IMR-90 (cell line): ENCODE measurements at regions not wholly inside any gene's neighbourhood (a gene's known extent, or its start where the extent isn't known, plus 50 kb on each side); places are given as distances from the start of the nearest gene placed in this dataset.

ENCODE experiments used
- ATAC-seq: fragments of 200-7000 bp; cut with Tn5 transposase; 2 replicates; pipeline ENCODE4 v1.9.1; 2020; ENCODE audit warnings: low read depth, mild to moderate bottlenecking, moderate library complexity
- BruUV-seq: library from RNA; stranded (reverse); fragments of 400-500 nt; replicated peaks from 2 replicates; lab custom pipeline; 2021; lab: Mats Ljungman, UMichigan
- CTCF ChIA-PET: fragments of 300-600 bp; formaldehyde crosslinking; extraction: SDS; loops from one replicate; lab custom pipeline; 2021; ENCODE audit warnings: antibody characterized with exemption; lab: Yijun Ruan, JAX
- POLR2A ChIA-PET: fragments of 300-600 bp; sonication (Branson Sonifier 250); formaldehyde crosslinking; loops from one replicate; lab custom pipeline; 2022; ENCODE audit warnings: antibody characterized with exemption; ENCODE audit not compliant: unreplicated experiment; lab: Charles Lee
- DNase-seq: peaks from one replicate; pipeline ENCODE4 v3.0.0; 2013
- H2AFZ ChIP-seq: replicated peaks from 2 replicates; pipeline ENCODE3; 2013; ENCODE audit warnings: low read length, mild to moderate bottlenecking; ENCODE audit not compliant: poor library complexity
- H2AK5ac ChIP-seq: 2 replicates; pipeline ENCODE4 v1.6.1; 2013; ENCODE audit warnings: low read depth, low read length, inconsistent platforms
- H2AK9ac ChIP-seq: replicated peaks from 2 replicates; pipeline ENCODE3; 2013; ENCODE audit warnings: mild to moderate bottlenecking, low read depth, low read length, moderate library complexity; ENCODE audit not compliant: poor library complexity
- H2BK120ac ChIP-seq: 2 replicates; pipeline ENCODE4 v1.6.1; 2013; ENCODE audit warnings: low read depth, low read length, inconsistent platforms
- H2BK15ac ChIP-seq: 3 replicates; pipeline ENCODE4 v1.6.1; 2013; ENCODE audit warnings: low read depth, low read length, inconsistent platforms
- H2BK20ac ChIP-seq: 2 replicates; pipeline ENCODE4 v1.6.1; 2013; ENCODE audit warnings: low read depth, mild to moderate bottlenecking, inconsistent platforms, low read length, moderate library complexity
- H2BK5ac ChIP-seq: 2 replicates; pipeline ENCODE4 v1.6.1; 2013; ENCODE audit warnings: mild to moderate bottlenecking, low read depth, low read length, inconsistent platforms; ENCODE audit not compliant: poor library complexity, severe bottlenecking
- H3K14ac ChIP-seq: replicated peaks from 2 replicates; pipeline ENCODE4 v1.6.1; 2013; ENCODE audit warnings: low read depth, low read length, inconsistent platforms
- H3K18ac ChIP-seq: 2 replicates; pipeline ENCODE4 v1.6.1; 2013; ENCODE audit warnings: low read depth, low read length, control low read depth
- H3K23ac ChIP-seq: 2 replicates; pipeline ENCODE4 v1.6.1; 2013; ENCODE audit warnings: low read depth, low read length, inconsistent platforms
- H3K27ac ChIP-seq: 2 replicates; pipeline ENCODE4 v1.5.1; 2013; ENCODE audit warnings: mild to moderate bottlenecking, control low read depth, low read length; ENCODE audit not compliant: insufficient read depth
- H3K27me3 ChIP-seq: 2 replicates; pipeline ENCODE4 v1.6.1; 2013; ENCODE audit warnings: low read length; ENCODE audit not compliant: control insufficient read depth, insufficient read depth
- H3K36me3 ChIP-seq: 2 replicates; pipeline ENCODE4 v1.6.1; 2013; ENCODE audit warnings: low read length, mixed read lengths; ENCODE audit not compliant: control insufficient read depth, insufficient read depth
- H3K4ac ChIP-seq: 2 replicates; pipeline ENCODE4 v1.6.1; 2013; ENCODE audit warnings: low read depth, low read length, inconsistent platforms
- H3K4me1 ChIP-seq: 2 replicates; pipeline ENCODE4 v1.6.1; 2013; ENCODE audit warnings: low read length, mixed read lengths; ENCODE audit not compliant: control insufficient read depth, insufficient read depth
- H3K4me2 ChIP-seq: 2 replicates; pipeline ENCODE4 v1.6.1; 2013; ENCODE audit warnings: low read depth, mild to moderate bottlenecking, control low read depth, low read length, moderate library complexity
- H3K4me3 ChIP-seq: 2 replicates; pipeline ENCODE4 v1.5.1; 2013; ENCODE audit warnings: low read depth, mild to moderate bottlenecking, control low read depth, low read length, moderate library complexity; ENCODE audit not compliant: insufficient read depth
- H3K56ac ChIP-seq: 2 replicates; pipeline ENCODE4 v1.6.1; 2013; ENCODE audit warnings: low read length, inconsistent platforms; ENCODE audit not compliant: insufficient read depth; ENCODE audit errors: extremely low read depth
- H3K79me1 ChIP-seq, 2 experiments: 2 replicates each; pipeline ENCODE4 v1.6.1; 2013; ENCODE audit warnings: low read length in 2 of 2, inconsistent platforms in 1 of 2, low read depth in 1 of 2
- H3K9ac ChIP-seq: 2 replicates; pipeline ENCODE4 v1.6.1; 2013; ENCODE audit warnings: low read depth, low read length, control low read depth
- H3K9me1 ChIP-seq: 2 replicates; pipeline ENCODE4 v1.6.1; 2013; ENCODE audit warnings: low read length, inconsistent platforms; ENCODE audit not compliant: insufficient read depth
- H3K9me3 ChIP-seq: 2 replicates; pipeline ENCODE4 v1.6.1; 2013; ENCODE audit warnings: low read length; ENCODE audit not compliant: control insufficient read depth, insufficient read depth
- H4K20me1 ChIP-seq: 2 replicates; pipeline ENCODE4 v1.6.1; 2013; ENCODE audit warnings: low read length, inconsistent platforms; ENCODE audit not compliant: insufficient read depth
- H4K5ac ChIP-seq: 2 replicates; pipeline ENCODE4 v1.6.1; 2013; ENCODE audit warnings: mild to moderate bottlenecking, low read depth, low read length, control low read depth
- H4K8ac ChIP-seq, 2 experiments: 2 replicates each; pipeline ENCODE4 v1.6.1; 2013; ENCODE audit warnings: low read depth in 2 of 2, low read length in 2 of 2, control low read depth in 1 of 2, inconsistent platforms in 1 of 2
- H4K91ac ChIP-seq: 2 replicates; pipeline ENCODE4 v1.6.1; 2013; ENCODE audit warnings: low read depth, low read length, inconsistent platforms; ENCODE audit not compliant: insufficient read depth
- BHLHE40 ChIP-seq: fragments of 150-350 bp; IDR thresholded peaks from 2 replicates; pipeline ENCODE4 v1.6.1; 2016; ENCODE audit warnings: mild to moderate bottlenecking, low read depth, low read length
- CEBPB ChIP-seq: IDR thresholded peaks from 2 replicates; pipeline ENCODE4 v1.6.1; 2012; ENCODE audit warnings: low read depth, low read length, improper control_type of control experiment
- CHD1 ChIP-seq: IDR thresholded peaks from 2 replicates; pipeline ENCODE4 v1.6.1; 2012; ENCODE audit warnings: low read depth, low read length, improper control_type of control experiment
- CTCF ChIP-seq: conservative IDR thresholded peaks from 2 replicates; pipeline ENCODE4 v1.5.1; 2012; ENCODE audit warnings: mild to moderate bottlenecking, low read depth, low read length, improper control_type of control experiment
- ELK1 ChIP-seq: fragments of 150-350 bp; IDR thresholded peaks from 2 replicates; pipeline ENCODE4 v1.6.1; 2016; ENCODE audit warnings: low read depth, mild to moderate bottlenecking, low read length, moderate library complexity, borderline replicate concordance
- FOS ChIP-seq: fragments of 150-350 bp; IDR thresholded peaks from 2 replicates; pipeline ENCODE4 v1.6.1; 2016; ENCODE audit warnings: low read depth, low read length
- MAFK ChIP-seq: IDR thresholded peaks from 2 replicates; pipeline ENCODE4 v1.6.1; 2012; ENCODE audit warnings: low read depth, low read length, improper control_type of control experiment
- MAZ ChIP-seq: IDR thresholded peaks from 2 replicates; pipeline ENCODE4 v1.6.1; 2012; ENCODE audit warnings: low read depth, mild to moderate bottlenecking, low read length, improper control_type of control experiment, moderate library complexity, borderline replicate concordance
- MXI1 ChIP-seq: IDR thresholded peaks from 2 replicates; pipeline ENCODE4 v1.6.1; 2012; ENCODE audit warnings: low read depth, mild to moderate bottlenecking, low read length, moderate library complexity, borderline replicate concordance
- POLR2A ChIP-seq: IDR thresholded peaks from 2 replicates; pipeline ENCODE4 v1.6.1; 2012; ENCODE audit warnings: mild to moderate bottlenecking, low read depth, low read length
- RAD21 ChIP-seq: IDR thresholded peaks from 2 replicates; pipeline ENCODE4 v1.6.1; 2012; ENCODE audit warnings: low read length, improper control_type of control experiment
- RCOR1 ChIP-seq: IDR thresholded peaks from 2 replicates; pipeline ENCODE4 v1.6.1; 2012; ENCODE audit warnings: mild to moderate bottlenecking, low read length, improper control_type of control experiment; ENCODE audit not compliant: insufficient replicate concordance
- RFX5 ChIP-seq: IDR thresholded peaks from 2 replicates; pipeline ENCODE4 v1.8.0; 2012; ENCODE audit warnings: low read depth, mild to moderate bottlenecking, low read length, moderate library complexity
- SMC3 ChIP-seq: fragments of 150-350 bp; IDR thresholded peaks from 2 replicates; pipeline ENCODE4 v1.6.1; 2016; ENCODE audit warnings: low read depth, mild to moderate bottlenecking, antibody characterized with exemption, low read length, moderate library complexity
- USF2 ChIP-seq: fragments of 150-350 bp; IDR thresholded peaks from 2 replicates; pipeline ENCODE4 v1.6.1; 2017; ENCODE audit warnings: mild to moderate bottlenecking, antibody characterized with exemption, low read length, low read depth
- WGBS, 2 experiments: methylation state at CpG; one replicate each; pipeline versions ENCODE4 v1.1.5 to v1.1.7; 2013; ENCODE audit warnings: missing lambda C conversion rate in 2 of 2; ENCODE audit not compliant: insufficient read length in 1 of 2; ENCODE audit errors: extremely low coverage in 2 of 2; 5-methylcytosine and 5-hydroxymethylcytosine counted together
- dilution Hi-C: fragments of 300-500 bp; cut with HindIII; formaldehyde crosslinking; loops from one replicate; pipeline ENCODE4 v1.14.3; 2018; ENCODE audit warnings: low sequenced_read_pairs; ENCODE audit not compliant: unreplicated experiment
- in situ Hi-C: fragments of 300-500 bp; cut with MboI; formaldehyde crosslinking; loops from 3 replicates; pipeline ENCODE4 v1.14.3; 2019; ENCODE audit warnings: low sequenced_read_pairs, inconsistent platforms, mixed read lengths
- intact Hi-C: fragments of 100-400 bp; cut with micrococcal nuclease; formaldehyde crosslinking; loops from 2 replicates; pipeline ENCODE4 v1.10.0; 2022

GRCh38 chr11:121870206-121871045 lies 245.6 kb downstream of the BLID start:
- ATAC-seq (no peak), DNase-seq (no peak)
- H3K36me3 ChIP-seq: no peaks in the 10 kb centered on the region
- H2BK120ac ChIP-seq: no peak overlapping the region
- H4K8ac ChIP-seq: no peak overlapping the region
- dilution Hi-C loops (no loop called here), intact Hi-C loops (no loop called here), in situ Hi-C loops (no loop called here)
- H3K4me2 ChIP-seq: no peak overlapping the region
- H3K23ac ChIP-seq: no peak overlapping the region
- H4K5ac ChIP-seq: no peak overlapping the region
- H3K56ac ChIP-seq: no peak overlapping the region
- no peaks in the 10 kb centered on the region for H3K79me1 ChIP-seq
- no peak overlapping the region for H2BK5ac ChIP-seq
- H2AK9ac ChIP-seq: no peak overlapping the region
- H2BK20ac ChIP-seq: no peak overlapping the region
- 100% methylated on average over 1 of the region's 6 CpGs; no CpG with 5 or more reads in 1 of the 2 experiments for WGBS, 2 experiments
- H2BK15ac ChIP-seq: no peak overlapping the region
- no peak overlapping the region for H3K4me3 ChIP-seq
- no peaks in the 10 kb centered on the region for H3K27me3 ChIP-seq
- no peak overlapping the region for H3K9ac ChIP-seq
- ChIA-PET CTCF (interaction anchor here (0.7 kb wide), 1 partner anchor 103 kb away, joined by 4 read pairs; no protein-coding TSS in a partner anchor), POLR2A (no interaction called here)
- H3K27ac ChIP-seq: no peak overlapping the region
- H3K4ac ChIP-seq: no peak overlapping the region
- no peak overlapping the region for H2AFZ ChIP-seq
- H3K9me1 ChIP-seq: no peaks in the 10 kb centered on the region
- H3K9me3 ChIP-seq: no peaks in the 10 kb centered on the region
- H3K4me1 ChIP-seq: no peaks in the 10 kb centered on the region
- BruUV-seq: no TSS peak
- no peak overlapping the region for H4K91ac ChIP-seq
- no peak overlapping the region for H2AK5ac ChIP-seq
- H3K18ac ChIP-seq: no peak overlapping the region; the same call in 1 of the 2 replicates
- H3K14ac ChIP-seq: no peak overlapping the region
- H4K20me1 ChIP-seq: no peaks in the 10 kb centered on the region
- TF ChIP-seq POLR2A (no peak), MAFK (no peak), SMC3 (no peak), CEBPB (no peak), MAZ (no peak), FOS (no peak), CTCF (no peak), BHLHE40 (no peak), RAD21 (no peak), USF2 (no peak), RCOR1 (no peak), MXI1 (no peak), ELK1 (no peak), RFX5 (no peak), CHD1 (no peak)
